C4-2B (cell line): ENCODE measurements at regions not wholly inside any gene's neighbourhood (a gene's known extent, or its start where the extent isn't known, plus 50 kb on each side); places are given as distances from the start of the nearest gene placed in this dataset.

Experiments
- ZFX ChIP-seq: fragments of 450-650 bp; IDR thresholded peaks from 2 replicates; pipeline ENCODE4 v1.6.1; 2017
- TF ChIP-seq, protein P1 (sequence below): fragments of 450-650 bp; conservative IDR thresholded peaks from 2 replicates; pipeline ENCODE4 v1.5.1; 2017; ENCODE audit warnings: mild to moderate bottlenecking

DNA sequence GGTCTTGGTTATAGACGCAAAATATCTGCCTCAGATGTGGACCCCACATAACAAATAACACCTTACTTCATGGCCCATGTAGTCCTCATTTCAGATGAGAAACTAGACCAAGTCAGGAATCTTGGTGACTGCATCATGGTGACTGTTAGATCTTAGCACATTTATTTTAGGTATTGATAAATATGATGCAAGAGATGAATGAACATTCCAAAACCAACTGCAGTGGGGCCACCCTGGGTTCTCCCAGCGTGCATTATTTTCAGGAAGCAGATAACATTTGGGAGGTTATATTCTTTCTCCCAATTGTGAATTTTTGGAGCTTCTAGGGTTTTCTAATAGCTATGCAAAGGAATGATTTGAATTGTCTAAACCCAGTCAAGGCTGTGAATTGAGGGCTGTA lies 55.2 kb upstream of the PTGR2 start:
- TF ChIP-seq, protein P1, sequence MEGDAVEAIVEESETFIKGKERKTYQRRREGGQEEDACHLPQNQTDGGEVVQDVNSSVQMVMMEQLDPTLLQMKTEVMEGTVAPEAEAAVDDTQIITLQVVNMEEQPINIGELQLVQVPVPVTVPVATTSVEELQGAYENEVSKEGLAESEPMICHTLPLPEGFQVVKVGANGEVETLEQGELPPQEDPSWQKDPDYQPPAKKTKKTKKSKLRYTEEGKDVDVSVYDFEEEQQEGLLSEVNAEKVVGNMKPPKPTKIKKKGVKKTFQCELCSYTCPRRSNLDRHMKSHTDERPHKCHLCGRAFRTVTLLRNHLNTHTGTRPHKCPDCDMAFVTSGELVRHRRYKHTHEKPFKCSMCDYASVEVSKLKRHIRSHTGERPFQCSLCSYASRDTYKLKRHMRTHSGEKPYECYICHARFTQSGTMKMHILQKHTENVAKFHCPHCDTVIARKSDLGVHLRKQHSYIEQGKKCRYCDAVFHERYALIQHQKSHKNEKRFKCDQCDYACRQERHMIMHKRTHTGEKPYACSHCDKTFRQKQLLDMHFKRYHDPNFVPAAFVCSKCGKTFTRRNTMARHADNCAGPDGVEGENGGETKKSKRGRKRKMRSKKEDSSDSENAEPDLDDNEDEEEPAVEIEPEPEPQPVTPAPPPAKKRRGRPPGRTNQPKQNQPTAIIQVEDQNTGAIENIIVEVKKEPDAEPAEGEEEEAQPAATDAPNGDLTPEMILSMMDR: no peak
- TF ChIP-seq ZFX: no peak
